Lower leg skin (tissue), 4 donors: ENCODE measurements at regions not wholly inside any gene's neighbourhood (a gene's known extent, or its start where the extent isn't known, plus 50 kb on each side); places are given as distances from the start of the nearest gene placed in this dataset.

Experiments
- DNase-seq, 2 donors: peaks; one replicate each; pipeline ENCODE4 v3.0.0-alpha.2; 2019; ENCODE audit warnings: low spot score in 2 of 2
- H3K4me3 ChIP-seq: fragments of 200-600 bp; sonication (generic); 2 replicates; pipeline ENCODE4 v1.5.1; 2017; ENCODE audit warnings: mild to moderate bottlenecking, low read depth; ENCODE audit not compliant: poor library complexity, severe bottlenecking
- POLR2A ChIP-seq, 2 donors: fragments of 450-650 bp; IDR thresholded peaks; one replicate each; pipeline ENCODE4 v1.6.1; 2016 to 2017; ENCODE audit warnings: antibody characterized with exemption in 2 of 2, mild to moderate bottlenecking in 1 of 2, moderate library complexity in 1 of 2
- WGBS, 2 donors: methylation state at CpG; one replicate each; pipeline ENCODE4 v1.1.5; 2018; 5-methylcytosine and 5-hydroxymethylcytosine counted together
- intact Hi-C: fragments of 100-400 bp; cut with DNase I; formaldehyde crosslinking; loops from one replicate; pipeline ENCODE4 v1.15.0; 2023; ENCODE audit warnings: low total_unique reads
- TF ChIP-seq, protein P1 (sequence below), 3 donors: fragments of 450-650 bp; IDR thresholded peaks; one replicate each; pipeline ENCODE4 v1.5.1; 2016; ENCODE audit warnings: antibody characterized with exemption in 3 of 3, mild to moderate bottlenecking in 3 of 3, moderate library complexity in 2 of 3

DNA sequence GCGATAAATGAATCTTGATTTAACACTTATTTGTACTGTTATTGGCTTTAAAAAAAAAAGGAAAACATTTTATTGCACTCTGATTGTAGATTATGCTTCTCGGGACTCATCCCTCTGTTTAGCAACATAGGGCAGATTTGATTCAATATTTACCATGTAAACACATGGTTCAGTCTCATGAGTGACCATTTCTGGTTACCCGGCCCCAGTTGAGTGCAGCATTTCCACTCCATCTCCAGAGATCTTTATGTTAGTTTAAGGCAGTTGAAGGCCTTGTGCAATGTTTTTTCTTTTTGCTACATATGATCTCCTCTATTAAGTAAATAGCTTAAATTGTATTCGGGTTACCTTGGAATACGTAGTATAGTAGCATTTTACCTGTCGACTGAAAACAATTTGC lies 143.3 kb upstream of the RPS6KA3 start:
- no peak for TF ChIP-seq POLR2A (IDR thresholded peaks at IDR 0.05)
- intact Hi-C loops, result no loop called here
- no peak for DNase-seq
- WGBS, 2 donors, result 83 to 91% methylated on average over 6 of the region's 6 CpGs
- no peak overlapping the region for H3K4me3 ChIP-seq

GRCh38 chrX:20402956-20403355 lies 136.2 kb upstream of the RPS6KA3 start:
- 53 to 67% methylated on average over 3 of the region's 3 CpGs for WGBS, 2 donors
- no peak overlapping the region for H3K4me3 ChIP-seq
- no peak for DNase-seq
- intact Hi-C loops, result no loop called here
- TF ChIP-seq, protein P1, sequence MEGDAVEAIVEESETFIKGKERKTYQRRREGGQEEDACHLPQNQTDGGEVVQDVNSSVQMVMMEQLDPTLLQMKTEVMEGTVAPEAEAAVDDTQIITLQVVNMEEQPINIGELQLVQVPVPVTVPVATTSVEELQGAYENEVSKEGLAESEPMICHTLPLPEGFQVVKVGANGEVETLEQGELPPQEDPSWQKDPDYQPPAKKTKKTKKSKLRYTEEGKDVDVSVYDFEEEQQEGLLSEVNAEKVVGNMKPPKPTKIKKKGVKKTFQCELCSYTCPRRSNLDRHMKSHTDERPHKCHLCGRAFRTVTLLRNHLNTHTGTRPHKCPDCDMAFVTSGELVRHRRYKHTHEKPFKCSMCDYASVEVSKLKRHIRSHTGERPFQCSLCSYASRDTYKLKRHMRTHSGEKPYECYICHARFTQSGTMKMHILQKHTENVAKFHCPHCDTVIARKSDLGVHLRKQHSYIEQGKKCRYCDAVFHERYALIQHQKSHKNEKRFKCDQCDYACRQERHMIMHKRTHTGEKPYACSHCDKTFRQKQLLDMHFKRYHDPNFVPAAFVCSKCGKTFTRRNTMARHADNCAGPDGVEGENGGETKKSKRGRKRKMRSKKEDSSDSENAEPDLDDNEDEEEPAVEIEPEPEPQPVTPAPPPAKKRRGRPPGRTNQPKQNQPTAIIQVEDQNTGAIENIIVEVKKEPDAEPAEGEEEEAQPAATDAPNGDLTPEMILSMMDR (IDR thresholded peaks at IDR 0.05), result no peak
- no peak for TF ChIP-seq POLR2A (IDR thresholded peaks at IDR 0.05)

- intact Hi-C loops, result no loop called here
- no peak overlapping the region for H3K4me3 ChIP-seq
- DNase-seq, result no peak
- 86 to 97% methylated on average over 2 of the region's 2 CpGs for WGBS, 2 donors
- TF ChIP-seq, protein P1 (IDR thresholded peaks at IDR 0.05), result no peak
- TF ChIP-seq POLR2A (IDR thresholded peaks at IDR 0.05), result no peak
These were observed 133.2 kb upstream of the RPS6KA3 start for GRCh38 chrX:20399728-20400414.

GRCh38 chrX:20397587-20397986 lies 130.9 kb upstream of the RPS6KA3 start:
- TF ChIP-seq POLR2A (IDR thresholded peaks at IDR 0.05), result no peak
- TF ChIP-seq, protein P1 (IDR thresholded peaks at IDR 0.05), result no peak
- DNase-seq, result no peak
- H3K4me3 ChIP-seq, result no peak overlapping the region
- intact Hi-C loops, result no loop called here
- 41 to 75% methylated on average over 2 of the region's 2 CpGs for WGBS, 2 donors

- no peak for DNase-seq
- TF ChIP-seq POLR2A (IDR thresholded peaks at IDR 0.05), result no peak
- TF ChIP-seq, protein P1 (IDR thresholded peaks at IDR 0.05), result no peak
- 73 to 84% methylated on average over 4 of the region's 4 CpGs for WGBS, 2 donors
- H3K4me3 ChIP-seq, result no peak overlapping the region
- intact Hi-C loops, result no loop called here
These were observed 127.7 kb upstream of the RPS6KA3 start for GRCh38 chrX:20394451-20394850.

DNA sequence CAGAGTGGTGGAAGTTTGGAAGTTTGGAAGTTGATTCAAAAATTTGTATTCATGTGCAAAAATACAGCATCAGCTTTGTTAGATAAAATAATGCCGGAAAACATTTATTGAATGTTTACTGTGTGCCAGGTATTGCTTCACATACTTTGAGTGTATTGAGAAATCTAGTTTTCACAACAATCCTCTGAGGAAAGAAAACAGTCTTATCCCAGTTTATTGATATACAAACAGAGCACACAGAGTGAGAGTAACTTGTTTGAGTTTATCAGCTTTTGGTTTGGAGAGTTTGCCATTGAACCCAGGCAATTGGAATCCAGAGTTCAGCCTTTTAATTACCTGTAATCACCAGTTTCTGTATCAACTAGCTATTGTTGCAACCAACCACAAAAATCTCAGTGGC lies 127.2 kb upstream of the RPS6KA3 start:
- H3K4me3 ChIP-seq, result no peak overlapping the region
- no peak for TF ChIP-seq POLR2A (IDR thresholded peaks at IDR 0.05)
- TF ChIP-seq, protein P1 (IDR thresholded peaks at IDR 0.05), result no peak
- 50 to 66% methylated on average over 1 of the region's 1 CpG for WGBS, 2 donors
- no peak for DNase-seq
- intact Hi-C loops, result no loop called here
